Gastrocnemius medialis (tissue), 4 donors: ENCODE measurements at regions not wholly inside any gene's neighbourhood (a gene's known extent, or its start where the extent isn't known, plus 50 kb on each side); places are given as distances from the start of the nearest gene placed in this dataset.

Source experiments
- POLR2A ChIP-seq, 2 donors: fragments of 450-650 bp; IDR thresholded peaks; one replicate each; pipeline ENCODE4 v1.6.1; 2017; ENCODE audit warnings: antibody characterized with exemption in 2 of 2, mild to moderate bottlenecking in 2 of 2, moderate library complexity in 2 of 2
- TF ChIP-seq, protein P1 (sequence below), 5 experiments: fragments of 450-650 bp in 3 of 5; fragments of 200-600 bp in 2 of 5; sonication (generic) in 2 of 5; IDR thresholded peaks in 4 of 5; conservative IDR thresholded peaks in 1 of 5; 1 replicate in 4 of 5; 2 replicates in 1 of 5; pipeline ENCODE4 v1.5.1; 2016 to 2019; ENCODE audit warnings: antibody characterized with exemption in 5 of 5, mild to moderate bottlenecking in 3 of 5, moderate library complexity in 3 of 5

DNA sequence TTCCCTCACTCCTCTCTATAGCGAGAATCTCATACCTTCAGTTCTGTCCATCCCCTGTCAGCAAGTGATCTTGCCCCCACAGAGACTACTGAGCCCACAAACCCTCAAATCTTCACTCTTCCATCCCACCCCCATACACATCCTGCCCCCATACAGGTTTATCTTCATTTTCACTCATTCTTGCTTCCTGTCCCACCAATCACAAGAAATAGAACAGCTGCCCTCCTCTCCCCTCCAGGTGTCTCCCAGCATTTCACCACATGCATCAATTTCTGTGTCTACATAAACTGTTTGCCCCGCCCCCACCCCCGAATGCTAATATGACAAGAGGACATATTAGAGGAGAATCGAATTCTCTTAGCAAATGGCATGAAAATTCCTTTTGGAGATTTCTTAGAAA, 54.9 kb upstream of the CARMIL1 start:
- no peak for TF ChIP-seq POLR2A (IDR thresholded peaks at IDR 0.05)
- TF ChIP-seq, protein P1, sequence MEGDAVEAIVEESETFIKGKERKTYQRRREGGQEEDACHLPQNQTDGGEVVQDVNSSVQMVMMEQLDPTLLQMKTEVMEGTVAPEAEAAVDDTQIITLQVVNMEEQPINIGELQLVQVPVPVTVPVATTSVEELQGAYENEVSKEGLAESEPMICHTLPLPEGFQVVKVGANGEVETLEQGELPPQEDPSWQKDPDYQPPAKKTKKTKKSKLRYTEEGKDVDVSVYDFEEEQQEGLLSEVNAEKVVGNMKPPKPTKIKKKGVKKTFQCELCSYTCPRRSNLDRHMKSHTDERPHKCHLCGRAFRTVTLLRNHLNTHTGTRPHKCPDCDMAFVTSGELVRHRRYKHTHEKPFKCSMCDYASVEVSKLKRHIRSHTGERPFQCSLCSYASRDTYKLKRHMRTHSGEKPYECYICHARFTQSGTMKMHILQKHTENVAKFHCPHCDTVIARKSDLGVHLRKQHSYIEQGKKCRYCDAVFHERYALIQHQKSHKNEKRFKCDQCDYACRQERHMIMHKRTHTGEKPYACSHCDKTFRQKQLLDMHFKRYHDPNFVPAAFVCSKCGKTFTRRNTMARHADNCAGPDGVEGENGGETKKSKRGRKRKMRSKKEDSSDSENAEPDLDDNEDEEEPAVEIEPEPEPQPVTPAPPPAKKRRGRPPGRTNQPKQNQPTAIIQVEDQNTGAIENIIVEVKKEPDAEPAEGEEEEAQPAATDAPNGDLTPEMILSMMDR (IDR thresholded peaks at IDR 0.05 in 4 of 5, conservative IDR thresholded peaks at IDR 0.05 in 1 of 5) = no peak
